ENCODE measurements at regions not wholly inside any gene's neighbourhood (a gene's known extent, or its start where the extent isn't known, plus 50 kb on each side); places are given as distances from the start of the nearest gene placed in this dataset.

- Histone ChIP-seq H3K4me1 (ENCODE audit: control insufficient read depth, low read length) (peaks cover 25% of the 10 kb centered on the region), H3F3A (ENCODE audit: control insufficient read depth, insufficient read depth) (no peaks in the 10 kb centered on the region), H3K79me2 (ENCODE audit: control insufficient read depth, low read length) (peaks cover 3% of the 10 kb centered on the region), H3K9me3 (ENCODE audit: control insufficient read depth, insufficient read depth, low read length) (no peaks in the 10 kb centered on the region), H3K4me3 (ENCODE audit: low read length) (no peak overlapping the region), H3K27ac (ENCODE audit: low read depth, low read length) (no peak overlapping the region), H3K27me3 (ENCODE audit: control insufficient read depth, low read length) (no peaks in the 10 kb centered on the region), H3K9me2 (replicated peaks; ENCODE audit: control insufficient read depth, low read length) (no peaks in the 10 kb centered on the region), H3K36me3 (ENCODE audit: control insufficient read depth, low read length) (no peaks in the 10 kb centered on the region), H3K4me2 (ENCODE audit: low read length) (no peak overlapping the region), H4K20me1 (ENCODE audit: control insufficient read depth, insufficient read depth, low read depth, low read length) (no peaks in the 10 kb centered on the region)
- TF ChIP-seq EZH2phosphoT487 (IDR thresholded peaks at IDR 0.05; ENCODE audit: borderline replicate concordance, low read length) (no peak), CTCF (IDR thresholded peaks at IDR 0.05; ENCODE audit: low read depth, low read length, poor library complexity, severe bottlenecking) (no peak)
These were observed 83.6 kb upstream of the MBNL1 start for GRCh38 chr3:152184971-152185686.

- Histone ChIP-seq H3K9me2 (replicated peaks; ENCODE audit: control insufficient read depth, low read length) (no peaks in the 10 kb centered on the region), H3K36me3 (ENCODE audit: control insufficient read depth, low read length) (no peaks in the 10 kb centered on the region), H3K27me3 (ENCODE audit: control insufficient read depth, low read length) (no peaks in the 10 kb centered on the region), H3K4me2 (ENCODE audit: low read length) (no peak overlapping the region), H4K20me1 (ENCODE audit: control insufficient read depth, insufficient read depth, low read depth, low read length) (no peaks in the 10 kb centered on the region), H3K4me1 (ENCODE audit: control insufficient read depth, low read length) (peaks cover 28% of the 10 kb centered on the region), H3K79me2 (ENCODE audit: control insufficient read depth, low read length) (peaks cover 3% of the 10 kb centered on the region), H3F3A (ENCODE audit: control insufficient read depth, insufficient read depth) (0 out of 2 replicates have a peak, but pooled peaks cover 2% of the 10 kb centered on the region), H3K9me3 (ENCODE audit: control insufficient read depth, insufficient read depth, low read length) (no peaks in the 10 kb centered on the region), H3K27ac (ENCODE audit: low read depth, low read length) (no peak overlapping the region), H3K4me3 (ENCODE audit: low read length) (no peak overlapping the region)
- no peak for TF ChIP-seq EZH2phosphoT487 (IDR thresholded peaks at IDR 0.05; ENCODE audit: borderline replicate concordance, low read length)
- TF ChIP-seq CTCF (IDR thresholded peaks at IDR 0.05; ENCODE audit: low read depth, low read length, poor library complexity, severe bottlenecking) = no peak
These were observed 82.7 kb upstream of the MBNL1 start for GRCh38 chr3:152185891-152186630.

GRCh38 chr3:152190636-152191183 is 78.0 kb upstream of the MBNL1 start:
- no peak for TF ChIP-seq CTCF (IDR thresholded peaks at IDR 0.05; ENCODE audit: low read depth, low read length, poor library complexity, severe bottlenecking)
- Histone ChIP-seq H3K4me3 (ENCODE audit: low read length) (no peak overlapping the region), H3K9me3 (ENCODE audit: control insufficient read depth, insufficient read depth, low read length) (no peaks in the 10 kb centered on the region), H3F3A (ENCODE audit: control insufficient read depth, insufficient read depth) (peaks cover 13% of the 10 kb centered on the region), H3K36me3 (ENCODE audit: control insufficient read depth, low read length) (no peaks in the 10 kb centered on the region), H3K4me2 (ENCODE audit: low read length) (no peak overlapping the region), H3K27ac (ENCODE audit: low read depth, low read length) (no peak overlapping the region), H3K9me2 (replicated peaks; ENCODE audit: control insufficient read depth, low read length) (no peaks in the 10 kb centered on the region), H4K20me1 (ENCODE audit: control insufficient read depth, insufficient read depth, low read depth, low read length) (no peaks in the 10 kb centered on the region), H3K79me2 (ENCODE audit: control insufficient read depth, low read length) (no peaks in the 10 kb centered on the region), H3K4me1 (ENCODE audit: control insufficient read depth, low read length) (peaks cover 50% of the 10 kb centered on the region), H3K27me3 (ENCODE audit: control insufficient read depth, low read length) (no peaks in the 10 kb centered on the region)
